ENCODE measurements at regions not wholly inside any gene's neighbourhood (a gene's known extent, or its start where the extent isn't known, plus 50 kb on each side); places are given as distances from the start of the nearest gene placed in this dataset.

DNA sequence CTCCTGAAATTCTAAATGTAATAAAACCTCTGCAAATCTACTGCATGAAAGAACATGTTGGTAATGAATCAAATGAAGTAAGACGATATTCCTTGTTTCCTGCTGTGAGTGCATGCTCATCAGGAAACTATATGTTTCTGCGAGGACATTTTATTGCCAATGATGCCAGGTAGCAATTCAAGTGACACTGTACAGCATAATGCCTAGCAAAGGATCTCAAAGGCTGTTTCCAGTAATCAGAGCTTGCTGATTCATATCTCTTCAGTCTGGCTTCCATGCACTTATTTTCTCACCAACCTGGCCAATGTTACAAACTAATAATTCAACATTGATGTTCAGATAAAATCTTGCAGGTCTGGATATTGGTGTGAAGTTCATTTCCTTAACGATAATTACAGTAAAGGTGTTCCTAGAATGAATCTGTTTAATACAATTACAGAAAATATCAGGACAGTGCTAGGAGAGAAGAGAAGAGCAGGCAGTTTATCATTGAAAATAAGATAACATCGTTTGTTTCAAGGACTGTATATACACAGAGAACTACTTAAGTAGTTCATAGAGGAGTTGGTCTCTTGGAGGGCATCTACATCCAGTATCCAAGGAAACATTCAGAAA lies 568.5 kb upstream of the SOX11 start:
- WGBS, 2 experiments (ENCODE audit: insufficient coverage in 2 of 2) = 90 to 91% methylated on average over 2 of the region's 4 CpGs
- H3K9me3 ChIP-seq (ENCODE audit: control insufficient read depth, low read length) = no peaks in the 10 kb centered on the region
- H3K36me3 ChIP-seq (ENCODE audit: control insufficient read depth, insufficient read depth, low read length) = no peaks in the 10 kb centered on the region
- H3K27ac ChIP-seq (ENCODE audit: low read depth, low read length, severe bottlenecking) = no peak overlapping the region
- H3K4me3 ChIP-seq (ENCODE audit: extremely low read depth, insufficient read depth, low read length, poor library complexity, severe bottlenecking) = no peak overlapping the region
- no peaks in the 10 kb centered on the region for H3K4me1 ChIP-seq (ENCODE audit: control insufficient read depth, insufficient read depth, low read length, poor library complexity, severe bottlenecking)

DNA sequence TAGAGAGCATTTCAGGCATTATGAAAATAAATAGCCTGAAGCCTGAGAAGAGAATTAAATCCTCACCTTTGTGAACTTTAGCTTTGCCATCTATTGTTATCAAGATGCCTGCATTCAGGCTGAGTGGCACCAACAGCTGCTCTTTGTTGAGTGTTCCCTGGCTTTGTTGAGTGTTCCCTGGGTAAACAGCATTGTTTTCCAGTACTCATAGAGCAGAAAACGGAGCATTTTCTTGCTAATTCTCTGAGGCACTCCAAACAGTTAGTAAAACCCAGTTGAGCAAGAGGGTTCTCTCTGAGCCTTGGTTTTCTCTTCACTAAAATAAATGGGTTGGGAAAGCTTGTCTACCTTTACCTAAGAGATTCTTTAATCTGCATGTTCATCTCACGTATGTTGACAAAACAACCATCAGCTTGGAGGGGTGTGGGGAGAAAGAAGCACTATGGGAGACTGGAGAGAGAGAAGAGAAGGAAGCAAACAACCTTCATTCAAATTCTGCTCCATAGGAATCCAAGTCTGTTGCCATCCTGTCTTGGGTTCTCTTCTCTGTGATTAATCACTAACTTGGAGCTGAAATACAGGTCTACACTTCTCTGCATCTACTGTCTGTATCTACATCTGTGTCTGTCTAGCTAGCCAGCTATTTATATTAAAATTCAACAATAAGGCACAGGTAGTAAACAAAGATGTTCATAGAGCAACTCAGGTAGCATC lies 567.0 kb upstream of the SOX11 start:
- Histone ChIP-seq H3K4me3 (ENCODE audit: extremely low read depth, insufficient read depth, low read length, poor library complexity, severe bottlenecking) (no peak overlapping the region), H3K9me3 (ENCODE audit: control insufficient read depth, low read length) (no peaks in the 10 kb centered on the region), H3K27ac (ENCODE audit: low read depth, low read length, severe bottlenecking) (no peak overlapping the region), H3K36me3 (ENCODE audit: control insufficient read depth, insufficient read depth, low read length) (no peaks in the 10 kb centered on the region), H3K4me1 (ENCODE audit: control insufficient read depth, insufficient read depth, low read length, poor library complexity, severe bottlenecking) (no peaks in the 10 kb centered on the region)
- WGBS, 2 experiments (ENCODE audit: insufficient coverage in 2 of 2) = 50% methylated on average over 1 of the region's 2 CpGs; no CpG with 5 or more reads in 1 of the 2 experiments

DNA sequence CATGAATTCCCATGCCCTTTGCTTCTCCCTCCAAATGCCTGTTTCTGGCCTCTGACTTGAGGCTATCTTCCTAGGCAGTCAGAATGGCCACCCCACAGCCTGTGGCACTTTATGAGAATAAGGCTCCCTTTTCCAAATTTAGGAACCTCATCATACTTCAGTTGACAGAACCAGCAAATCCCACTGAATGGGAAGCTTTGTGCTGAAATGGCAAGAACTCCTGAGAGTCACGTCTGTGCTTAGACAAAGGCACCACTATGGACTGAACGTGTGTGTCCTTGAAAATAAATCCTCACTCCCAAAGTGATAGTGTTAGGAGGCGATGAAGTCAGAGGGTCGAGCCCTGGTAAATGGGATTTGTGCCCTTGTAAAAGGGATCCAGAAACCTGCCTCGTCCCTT lies 559.9 kb upstream of the SOX11 start:
- Histone ChIP-seq H3K4me3 (ENCODE audit: extremely low read depth, insufficient read depth, low read length, poor library complexity, severe bottlenecking) (no peak overlapping the region), H3K4me1 (ENCODE audit: control insufficient read depth, insufficient read depth, low read length, poor library complexity, severe bottlenecking) (no peaks in the 10 kb centered on the region), H3K27ac (ENCODE audit: low read depth, low read length, severe bottlenecking) (no peak overlapping the region), H3K9me3 (ENCODE audit: control insufficient read depth, low read length) (no peaks in the 10 kb centered on the region), H3K36me3 (ENCODE audit: control insufficient read depth, insufficient read depth, low read length) (no peaks in the 10 kb centered on the region)
- WGBS, 2 experiments (ENCODE audit: insufficient coverage in 2 of 2) = 93 to 94% methylated on average over 2 to 4 of the region's 5 CpGs

DNA sequence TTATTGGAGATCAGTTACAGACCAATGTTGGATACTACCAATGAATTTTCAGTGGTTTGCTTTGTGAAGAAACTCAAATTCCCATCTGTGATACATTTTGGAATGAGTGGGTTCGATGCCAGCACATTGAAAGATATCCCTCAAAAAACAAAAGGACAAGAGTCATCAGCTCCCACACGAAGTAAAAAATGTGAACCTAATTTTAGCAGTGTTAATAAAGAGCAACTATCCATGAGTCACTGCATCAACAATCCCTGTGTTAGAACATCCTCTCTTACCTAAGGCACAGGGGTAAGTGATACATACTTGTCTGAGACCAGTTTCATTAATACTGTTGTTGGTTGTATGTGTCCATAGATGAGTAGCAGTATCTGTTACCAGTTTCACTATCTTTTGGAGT lies 551.8 kb upstream of the SOX11 start:
- Histone ChIP-seq H3K4me1 (ENCODE audit: control insufficient read depth, insufficient read depth, low read length, poor library complexity, severe bottlenecking) (peaks cover 5% of the 10 kb centered on the region), H3K27ac (ENCODE audit: low read depth, low read length, severe bottlenecking) (no peak overlapping the region), H3K36me3 (ENCODE audit: control insufficient read depth, insufficient read depth, low read length) (no peaks in the 10 kb centered on the region), H3K4me3 (ENCODE audit: extremely low read depth, insufficient read depth, low read length, poor library complexity, severe bottlenecking) (no peak overlapping the region), H3K9me3 (ENCODE audit: control insufficient read depth, low read length) (no peaks in the 10 kb centered on the region)
- WGBS, 2 experiments (ENCODE audit: insufficient coverage in 2 of 2) = 100% methylated on average over 1 of the region's 2 CpGs; no CpG with 5 or more reads in 1 of the 2 experiments

DNA sequence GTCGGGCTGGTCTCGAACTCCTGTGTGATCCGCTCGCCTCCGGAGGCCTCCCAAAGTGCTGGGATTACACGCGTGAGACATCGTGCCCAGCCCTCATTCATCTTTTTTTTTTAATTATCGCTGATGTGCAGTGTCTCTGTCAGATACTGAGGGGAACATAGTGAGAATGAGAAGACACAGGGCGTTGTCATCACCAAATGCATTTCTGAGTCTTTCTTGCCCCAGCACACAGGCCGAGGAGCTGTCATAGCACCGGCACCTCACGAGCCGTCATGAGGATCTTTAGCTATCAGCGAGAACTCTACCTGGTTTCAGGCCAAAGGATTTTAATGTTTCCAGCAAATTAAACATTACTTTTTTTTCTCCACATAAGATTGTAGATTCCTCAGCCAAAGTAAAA lies 548.0 kb upstream of the SOX11 start:
- Histone ChIP-seq H3K9me3 (ENCODE audit: control insufficient read depth, low read length) (no peaks in the 10 kb centered on the region), H3K4me3 (ENCODE audit: extremely low read depth, insufficient read depth, low read length, poor library complexity, severe bottlenecking) (no peak overlapping the region), H3K27ac (ENCODE audit: low read depth, low read length, severe bottlenecking) (no peak overlapping the region), H3K36me3 (ENCODE audit: control insufficient read depth, insufficient read depth, low read length) (no peaks in the 10 kb centered on the region), H3K4me1 (ENCODE audit: control insufficient read depth, insufficient read depth, low read length, poor library complexity, severe bottlenecking) (peaks cover 5% of the 10 kb centered on the region)
- WGBS, 2 experiments (ENCODE audit: insufficient coverage in 2 of 2) = 91 to 95% methylated on average over 14 of the region's 15 CpGs

DNA sequence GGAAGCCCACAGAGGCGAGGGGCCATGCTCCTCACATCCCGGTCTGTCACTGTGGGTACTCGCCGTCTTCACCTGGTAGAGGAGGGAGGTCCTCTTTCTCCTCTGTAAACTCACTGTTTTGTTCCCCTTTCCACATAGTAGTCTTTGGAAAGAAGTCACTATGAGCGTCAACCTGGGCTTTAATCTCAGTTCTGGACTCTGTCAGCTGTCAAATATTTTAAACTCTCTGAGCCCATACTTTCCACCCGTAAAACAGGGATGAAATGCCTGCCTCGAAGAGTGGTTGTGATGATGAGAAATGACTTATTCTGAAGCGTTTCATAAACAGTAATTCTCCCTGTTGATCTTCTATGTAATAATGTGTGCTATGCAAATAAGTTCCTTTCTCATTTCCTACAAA lies 547.1 kb upstream of the SOX11 start:
- WGBS, 2 experiments (ENCODE audit: insufficient coverage in 2 of 2) = 80% methylated on average over 1 of the region's 8 CpGs; no CpG with 5 or more reads in 1 of the 2 experiments
- Histone ChIP-seq H3K4me3 (ENCODE audit: extremely low read depth, insufficient read depth, low read length, poor library complexity, severe bottlenecking) (no peak overlapping the region), H3K27ac (ENCODE audit: low read depth, low read length, severe bottlenecking) (no peak overlapping the region), H3K36me3 (ENCODE audit: control insufficient read depth, insufficient read depth, low read length) (no peaks in the 10 kb centered on the region), H3K4me1 (ENCODE audit: control insufficient read depth, insufficient read depth, low read length, poor library complexity, severe bottlenecking) (peaks cover 5% of the 10 kb centered on the region), H3K9me3 (ENCODE audit: control insufficient read depth, low read length) (no peaks in the 10 kb centered on the region)

DNA sequence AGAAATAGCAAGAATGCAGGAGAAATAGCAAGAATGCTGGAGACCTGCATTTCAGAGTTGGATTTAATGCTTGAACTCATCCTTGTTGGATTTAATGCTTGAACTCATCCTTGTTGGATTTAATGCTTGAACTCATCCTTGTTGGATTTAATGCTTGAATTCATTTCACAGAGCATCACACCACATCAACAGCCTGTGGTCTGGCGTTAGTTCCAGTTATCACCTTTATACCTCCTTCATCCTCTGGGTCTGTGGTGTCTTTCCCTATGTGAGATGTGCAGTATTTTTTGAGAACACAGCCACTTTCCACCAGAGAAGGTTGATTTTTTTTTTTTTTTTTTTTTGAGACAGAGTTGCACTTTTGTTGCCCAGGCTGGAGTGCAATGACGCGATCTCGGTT lies 546.4 kb upstream of the SOX11 start:
- no peaks in the 10 kb centered on the region for H3K9me3 ChIP-seq (ENCODE audit: control insufficient read depth, low read length)
- 89 to 92% methylated on average over 3 of the region's 4 CpGs for WGBS, 2 experiments (ENCODE audit: insufficient coverage in 2 of 2)
- no peaks in the 10 kb centered on the region for H3K36me3 ChIP-seq (ENCODE audit: control insufficient read depth, insufficient read depth, low read length)
- peaks cover 2% of the 10 kb centered on the region for H3K4me1 ChIP-seq (ENCODE audit: control insufficient read depth, insufficient read depth, low read length, poor library complexity, severe bottlenecking)
- no peak overlapping the region for H3K27ac ChIP-seq (ENCODE audit: low read depth, low read length, severe bottlenecking)
- H3K4me3 ChIP-seq (ENCODE audit: extremely low read depth, insufficient read depth, low read length, poor library complexity, severe bottlenecking) = no peak overlapping the region

DNA sequence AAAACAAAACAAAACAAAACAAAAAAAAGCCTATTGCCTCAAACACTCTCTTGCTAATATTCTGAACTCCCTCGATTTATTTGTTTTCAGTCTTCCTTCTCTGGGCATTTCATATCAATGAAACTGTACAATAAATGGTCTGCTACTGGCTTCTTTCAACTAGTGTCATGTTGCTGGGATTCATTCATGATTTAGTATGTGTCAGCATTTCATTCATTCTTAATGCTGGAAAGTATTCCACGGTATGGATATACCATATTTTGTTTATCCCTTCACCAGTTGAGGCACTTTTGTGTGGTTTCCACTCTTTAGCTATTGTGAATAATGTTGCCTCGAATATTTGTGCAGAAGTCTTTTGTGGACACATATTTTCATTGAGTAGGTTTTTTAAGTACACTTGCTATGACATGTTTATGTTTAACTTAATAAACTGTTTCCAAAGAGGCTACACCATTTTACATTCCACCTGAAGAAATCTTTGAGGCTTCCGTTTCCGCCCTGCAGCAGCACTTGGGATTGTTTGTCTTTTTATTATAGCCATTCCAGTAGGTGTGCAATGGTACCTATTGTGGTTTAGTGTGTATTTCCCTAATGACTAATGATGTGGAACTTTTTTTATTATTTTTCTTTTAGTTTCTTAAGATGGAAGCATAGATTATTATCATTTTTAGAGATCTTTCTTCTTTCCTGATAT lies 543.6 kb upstream of the SOX11 start:
- WGBS, 2 experiments (ENCODE audit: insufficient coverage in 2 of 2) = 83 to 100% methylated on average over 1 of the region's 5 CpGs
- no peak overlapping the region for H3K4me3 ChIP-seq (ENCODE audit: extremely low read depth, insufficient read depth, low read length, poor library complexity, severe bottlenecking)
- no peaks in the 10 kb centered on the region for H3K9me3 ChIP-seq (ENCODE audit: control insufficient read depth, low read length)
- no peaks in the 10 kb centered on the region for H3K4me1 ChIP-seq (ENCODE audit: control insufficient read depth, insufficient read depth, low read length, poor library complexity, severe bottlenecking)
- no peak overlapping the region for H3K27ac ChIP-seq (ENCODE audit: low read depth, low read length, severe bottlenecking)
- H3K36me3 ChIP-seq (ENCODE audit: control insufficient read depth, insufficient read depth, low read length) = no peaks in the 10 kb centered on the region

DNA sequence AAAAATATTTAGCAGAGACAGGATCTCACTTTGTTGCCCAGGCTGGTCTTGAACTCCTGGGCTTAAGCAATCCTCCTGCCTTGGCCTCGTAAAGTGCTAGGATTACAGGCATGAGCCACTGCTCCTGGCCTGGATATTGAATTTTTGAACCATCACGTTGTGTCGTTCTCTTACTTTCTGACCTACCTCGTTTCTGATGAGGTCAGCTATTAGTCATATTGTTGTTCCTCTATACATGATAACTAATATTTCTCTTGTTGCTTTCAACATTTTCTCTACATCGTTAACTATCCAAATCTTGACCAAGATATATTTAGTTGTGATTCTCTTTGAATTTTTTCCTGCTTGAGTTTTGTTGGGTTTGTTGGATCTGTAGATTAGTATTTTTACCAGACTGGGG lies 541.3 kb upstream of the SOX11 start:
- H3K4me3 ChIP-seq (ENCODE audit: extremely low read depth, insufficient read depth, low read length, poor library complexity, severe bottlenecking) = no peak overlapping the region
- no peaks in the 10 kb centered on the region for H3K9me3 ChIP-seq (ENCODE audit: control insufficient read depth, low read length)
- no peaks in the 10 kb centered on the region for H3K36me3 ChIP-seq (ENCODE audit: control insufficient read depth, insufficient read depth, low read length)
- no peaks in the 10 kb centered on the region for H3K4me1 ChIP-seq (ENCODE audit: control insufficient read depth, insufficient read depth, low read length, poor library complexity, severe bottlenecking)
- no peak overlapping the region for H3K27ac ChIP-seq (ENCODE audit: low read depth, low read length, severe bottlenecking)
- WGBS, 2 experiments (ENCODE audit: insufficient coverage in 2 of 2) = 90 to 92% methylated on average over 1 to 3 of the region's 5 CpGs

DNA sequence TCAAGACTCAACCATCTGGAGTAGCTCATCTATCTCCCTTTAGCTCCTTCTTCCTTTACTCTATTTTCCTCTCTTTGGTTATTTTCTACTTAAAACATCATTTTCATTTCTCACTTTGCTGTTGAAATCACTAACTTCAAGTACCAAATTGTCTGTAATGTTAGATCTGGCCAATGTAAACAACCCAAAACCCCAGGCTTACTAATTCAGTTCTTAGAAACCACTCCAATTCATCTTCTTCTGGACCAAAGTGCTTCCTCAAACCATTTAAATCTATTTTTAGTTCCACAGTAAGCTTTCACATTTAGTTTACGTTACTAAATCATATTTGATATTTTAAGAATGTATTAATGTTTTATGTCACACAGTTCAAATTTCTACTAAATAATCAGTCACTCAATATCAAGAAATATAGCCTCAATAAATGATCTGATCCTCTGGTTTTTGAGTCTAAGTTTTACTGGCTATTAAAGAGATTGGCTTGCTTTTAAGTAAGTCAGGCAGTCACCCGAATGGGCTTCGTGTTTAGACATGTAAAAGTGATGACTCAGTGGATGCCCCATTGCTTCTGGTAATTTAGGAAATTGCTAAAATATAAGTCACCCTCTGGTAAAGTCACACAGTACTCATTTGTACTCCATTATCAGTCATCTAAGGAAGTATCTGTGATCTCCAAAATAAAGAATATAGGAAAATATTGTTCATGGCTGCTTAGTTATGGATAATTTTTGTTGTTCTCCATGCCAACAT lies 527.2 kb upstream of the SOX11 start:
- no peak overlapping the region for H3K4me3 ChIP-seq (ENCODE audit: extremely low read depth, insufficient read depth, low read length, poor library complexity, severe bottlenecking)
- H3K36me3 ChIP-seq (ENCODE audit: control insufficient read depth, insufficient read depth, low read length) = no peaks in the 10 kb centered on the region
- H3K9me3 ChIP-seq (ENCODE audit: control insufficient read depth, low read length) = peaks cover 5% of the 10 kb centered on the region
- WGBS, 2 experiments (ENCODE audit: insufficient coverage in 2 of 2) = 33% methylated on average over 1 of the region's 3 CpGs; no CpG with 5 or more reads in 1 of the 2 experiments
- H3K27ac ChIP-seq (ENCODE audit: low read depth, low read length, severe bottlenecking) = peak overlapping the region; percentile 83
- peaks cover 14% of the 10 kb centered on the region for H3K4me1 ChIP-seq (ENCODE audit: control insufficient read depth, insufficient read depth, low read length, poor library complexity, severe bottlenecking)
